HL-60/S4 treated with phorbol 12-myristate 13-acetate at 8.2 ng/mL for 4 days and 3 days (cell line): ENCODE measurements at regions not wholly inside any gene's neighbourhood (a gene's known extent, or its start where the extent isn't known, plus 50 kb on each side); places are given as distances from the start of the nearest gene placed in this dataset.
"Not testable (repeated sequence)": the region's sequence is repeated elsewhere in the genome, so short reads cannot be mapped to it uniquely, and the experiment has no call there.

Source experiments
- in situ Hi-C: fragments of 300-500 bp; cut with MboI; formaldehyde crosslinking; loops from 2 replicates; pipeline ENCODE4 v1.15.0; 2022; ENCODE audit warnings: low sequenced_read_pairs

- in situ Hi-C loops, result no loop called here
These were observed 162.8 kb upstream of the SEMA3C start for GRCh38 chr7:81081616-81082015.

GRCh38 chr7:81080553-81080952, 161.7 kb upstream of the SEMA3C start:
- in situ Hi-C loops, result no loop called here

- in situ Hi-C loops, result no loop called here
These were observed 160.9 kb upstream of the SEMA3C start for GRCh38 chr7:81079746-81080145.

GRCh38 chr7:81075150-81075549, 156.3 kb upstream of the SEMA3C start:
- in situ Hi-C loops, result no loop called here

GRCh38 chr7:81074406-81074805, 155.6 kb upstream of the SEMA3C start:
- in situ Hi-C loops, result no loop called here

GRCh38 chr7:81073931-81074251, 155.0 kb upstream of the SEMA3C start:
- in situ Hi-C loops, result no loop called here

- in situ Hi-C loops, result no loop called here
These were observed 152.1 kb upstream of the SEMA3C start for GRCh38 chr7:81070956-81071355.

- in situ Hi-C loops, result no loop called here
These were observed 147.9 kb upstream of the SEMA3C start for GRCh38 chr7:81066797-81067196.

- in situ Hi-C loops, result no loop called here
These were observed 145.6 kb upstream of the SEMA3C start for GRCh38 chr7:81064426-81064825.

- in situ Hi-C loops, result no loop called here
These were observed 143.9 kb upstream of the SEMA3C start for GRCh38 chr7:81062755-81063154.

GRCh38 chr7:81057469-81057868, 138.6 kb upstream of the SEMA3C start:
- in situ Hi-C loops, result not testable (repeated sequence)

GRCh38 chr7:81053623-81054022, 134.8 kb upstream of the SEMA3C start:
- in situ Hi-C loops, result no loop called here

- in situ Hi-C loops, result no loop called here
These were observed 133.1 kb upstream of the SEMA3C start for GRCh38 chr7:81051811-81052413.

GRCh38 chr7:81045491-81046030, 126.7 kb upstream of the SEMA3C start:
- in situ Hi-C loops, result no loop called here

GRCh38 chr7:81042646-81043045, 123.8 kb upstream of the SEMA3C start:
- in situ Hi-C loops, result not testable (repeated sequence)

GRCh38 chr7:81040496-81040895, 121.6 kb upstream of the SEMA3C start:
- in situ Hi-C loops, result no loop called here

- in situ Hi-C loops, result no loop called here
These were observed 118.0 kb upstream of the SEMA3C start for GRCh38 chr7:81036871-81037270.

GRCh38 chr7:81036057-81036456, 117.2 kb upstream of the SEMA3C start:
- in situ Hi-C loops, result no loop called here

- in situ Hi-C loops, result no loop called here
These were observed 113.1 kb upstream of the SEMA3C start for GRCh38 chr7:81031996-81032395.

- in situ Hi-C loops, result no loop called here
These were observed 112.4 kb upstream of the SEMA3C start for GRCh38 chr7:81031243-81031642.

- in situ Hi-C loops, result no loop called here
These were observed 111.6 kb upstream of the SEMA3C start for GRCh38 chr7:81030472-81030871.

- in situ Hi-C loops, result no loop called here
These were observed 110.7 kb upstream of the SEMA3C start for GRCh38 chr7:81029511-81029910.

GRCh38 chr7:81025360-81025759, 106.5 kb upstream of the SEMA3C start:
- in situ Hi-C loops, result no loop called here
